ENCODE measurements at regions not wholly inside any gene's neighbourhood (a gene's known extent, or its start where the extent isn't known, plus 50 kb on each side); places are given as distances from the start of the nearest gene placed in this dataset.
A peak's percentile ranks its signal among the peaks of the same experiment; 100 is the strongest.

- H3K4me3 ChIP-seq (ENCODE audit: low read length in 3 of 3) = no peak overlapping the region
- intact Hi-C loops (cut with DNase I) = no loop called here
- no peak overlapping the region for H3K9ac ChIP-seq (ENCODE audit: low read length in 3 of 3)
- FAIRE-seq (no peak), DNase-seq (peak in 2 of 5 donors; percentile 13 to 43)
- no peak overlapping the region for H3K27ac ChIP-seq (ENCODE audit: low read depth in 2 of 2, low read length in 2 of 2)
- H3K9me3 ChIP-seq (ENCODE audit: control insufficient read depth in 2 of 3, insufficient read depth in 1 of 3, low read length in 3 of 3) = peaks cover 0 to 8% (median 3%) of the 10 kb centered on the region in 3 donors
- H3K36me3 ChIP-seq (ENCODE audit: control insufficient read depth in 2 of 3, insufficient read depth in 3 of 3, low read length in 3 of 3) = no peaks in the 10 kb centered on the region
- no peaks in the 10 kb centered on the region for H3K27me3 ChIP-seq (ENCODE audit: control insufficient read depth, insufficient read depth, low read length)
- no peaks in the 10 kb centered on the region for H3K4me1 ChIP-seq (ENCODE audit: control insufficient read depth in 2 of 3, insufficient read depth in 2 of 3, low read depth in 1 of 3, low read length in 3 of 3)
- TF ChIP-seq CTCF (IDR thresholded peaks at IDR 0.05; ENCODE audit: borderline replicate concordance, extremely low read depth, insufficient read depth) = no peak
Measured at GRCh38 chr19:29395111-29395733, 130.6 kb upstream of the VSTM2B start.

GRCh38 chr19:29395734-29396414, 129.9 kb upstream of the VSTM2B start:
- H3K9me3 ChIP-seq (ENCODE audit: control insufficient read depth in 2 of 3, insufficient read depth in 1 of 3, low read length in 3 of 3) = peaks cover 0 to 8% (median 3%) of the 10 kb centered on the region in 3 donors
- intact Hi-C loops (cut with DNase I) = no loop called here
- H3K4me1 ChIP-seq (ENCODE audit: control insufficient read depth in 2 of 3, insufficient read depth in 2 of 3, low read depth in 1 of 3, low read length in 3 of 3) = no peaks in the 10 kb centered on the region
- H3K27me3 ChIP-seq (ENCODE audit: control insufficient read depth, insufficient read depth, low read length) = no peaks in the 10 kb centered on the region
- no peaks in the 10 kb centered on the region for H3K36me3 ChIP-seq (ENCODE audit: control insufficient read depth in 2 of 3, insufficient read depth in 3 of 3, low read length in 3 of 3)
- no peak overlapping the region for H3K4me3 ChIP-seq (ENCODE audit: low read length in 3 of 3)
- no peak for TF ChIP-seq CTCF (IDR thresholded peaks at IDR 0.05; ENCODE audit: borderline replicate concordance, extremely low read depth, insufficient read depth)
- no peak for FAIRE-seq
- no peak overlapping the region for H3K9ac ChIP-seq (ENCODE audit: low read length in 3 of 3)
- H3K27ac ChIP-seq (ENCODE audit: low read depth in 2 of 2, low read length in 2 of 2) = no peak overlapping the region
- no peak for DNase-seq

DNA sequence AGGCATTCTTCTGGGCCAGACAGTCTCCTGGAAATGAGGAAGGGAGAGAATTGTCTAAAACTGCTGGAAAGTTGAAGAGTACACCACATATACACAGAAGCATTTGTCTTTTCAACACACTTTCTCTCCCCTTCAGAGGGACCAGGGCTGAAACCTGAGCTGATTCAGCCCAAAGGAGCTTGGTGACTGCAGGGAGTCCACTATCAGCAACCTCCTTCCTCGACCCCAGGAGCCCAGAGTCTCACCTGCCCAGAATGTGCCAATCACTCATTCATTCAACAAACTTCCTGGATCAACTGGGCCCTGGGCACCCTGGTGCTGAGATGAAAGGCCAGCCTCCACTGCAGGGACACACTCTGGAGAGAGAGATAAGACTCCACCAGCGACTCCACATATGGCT, 128.9 kb upstream of the VSTM2B start:
- FAIRE-seq = no peak
- Histone ChIP-seq H3K9ac (ENCODE audit: low read length in 3 of 3) (no peak overlapping the region), H3K9me3 (ENCODE audit: control insufficient read depth in 2 of 3, insufficient read depth in 1 of 3, low read length in 3 of 3) (no peaks in the 10 kb centered on the region), H3K27ac (ENCODE audit: low read depth in 2 of 2, low read length in 2 of 2) (no peak overlapping the region), H3K4me1 (ENCODE audit: control insufficient read depth in 2 of 3, insufficient read depth in 2 of 3, low read depth in 1 of 3, low read length in 3 of 3) (no peaks in the 10 kb centered on the region), H3K27me3 (ENCODE audit: control insufficient read depth, insufficient read depth, low read length) (no peaks in the 10 kb centered on the region), H3K36me3 (ENCODE audit: control insufficient read depth in 2 of 3, insufficient read depth in 3 of 3, low read length in 3 of 3) (no peaks in the 10 kb centered on the region), H3K4me3 (ENCODE audit: low read length in 3 of 3) (no peak overlapping the region)
- TF ChIP-seq CTCF (IDR thresholded peaks at IDR 0.05; ENCODE audit: borderline replicate concordance, extremely low read depth, insufficient read depth) = no peak
- intact Hi-C loops (cut with DNase I) = no loop called here
- DNase-seq = no peak
